Hypothalamus (tissue), 51 donors: ENCODE measurements at regions not wholly inside any gene's neighbourhood (a gene's known extent, or its start where the extent isn't known, plus 50 kb on each side); places are given as distances from the start of the nearest gene placed in this dataset.
"Not testable (repeated sequence)": the region's sequence is repeated elsewhere in the genome, so short reads cannot be mapped to it uniquely, and the experiment has no call there.

Source experiments
- DNase-seq, 51 donors: peaks; one replicate each; lab custom pipeline; 2025; lab: John Stamatoyannopoulos, UW

DNA sequence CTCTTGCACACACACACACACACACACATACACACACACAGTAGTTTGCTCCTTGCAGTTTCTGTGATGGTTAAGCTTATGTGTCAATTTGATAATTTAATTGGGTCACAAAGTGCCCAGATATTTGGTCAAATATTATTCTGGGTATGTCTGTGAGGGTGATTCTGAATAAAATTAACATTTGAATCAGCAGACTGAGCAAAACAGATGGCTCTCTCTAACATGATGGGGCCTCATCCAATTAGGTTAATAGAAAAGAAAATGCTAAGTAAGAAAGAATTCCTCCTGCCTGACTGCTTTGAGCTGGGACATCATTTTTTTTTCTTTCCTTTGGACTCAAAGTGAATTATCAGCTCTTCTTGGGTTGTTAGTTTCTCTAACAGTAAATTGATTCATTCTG is 191.2 kb upstream of the INTU start:
- no peak for DNase-seq

DNA sequence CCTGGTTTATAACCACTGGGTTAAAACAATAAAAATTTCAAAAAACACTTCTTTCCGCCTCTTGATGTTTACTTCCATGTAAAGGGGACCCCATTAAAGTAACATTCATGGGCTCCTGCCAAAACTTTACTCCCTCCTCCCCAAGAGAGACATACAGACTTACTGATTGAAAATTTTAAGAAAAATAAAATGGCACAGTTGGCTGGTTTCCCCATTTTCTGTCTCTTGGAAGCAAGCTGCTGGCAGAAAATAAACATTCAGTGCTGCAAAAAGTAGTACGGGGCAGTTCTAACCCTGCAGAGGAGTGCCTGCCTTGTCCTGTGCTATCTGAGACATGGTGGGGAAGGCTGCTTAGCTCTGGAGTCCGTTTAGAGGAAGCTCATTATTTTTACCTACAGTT is 187.3 kb upstream of the INTU start:
- no peak for DNase-seq

DNA sequence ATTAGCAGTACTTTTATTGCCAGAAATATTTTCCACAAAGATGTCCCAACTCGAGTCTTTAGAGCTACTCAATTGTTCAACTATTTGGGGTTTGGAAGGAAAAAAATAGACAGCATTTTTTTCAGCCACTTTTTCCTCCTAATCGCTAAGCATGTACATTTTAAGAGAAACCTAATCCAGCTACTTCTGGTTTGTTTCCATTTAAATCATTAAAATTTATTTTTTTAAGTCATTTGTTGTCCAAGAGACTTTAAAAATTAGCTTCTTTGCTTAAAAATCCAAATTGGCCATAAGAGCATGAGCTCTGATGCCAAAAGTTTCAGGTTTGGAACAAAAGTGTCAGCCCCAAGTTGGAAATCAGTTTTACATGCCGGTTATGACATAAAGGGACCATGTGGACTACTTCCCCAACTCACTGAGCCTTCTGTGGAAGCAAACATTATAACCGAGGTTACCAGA is 186.3 kb upstream of the INTU start:
- DNase-seq: no peak

DNA sequence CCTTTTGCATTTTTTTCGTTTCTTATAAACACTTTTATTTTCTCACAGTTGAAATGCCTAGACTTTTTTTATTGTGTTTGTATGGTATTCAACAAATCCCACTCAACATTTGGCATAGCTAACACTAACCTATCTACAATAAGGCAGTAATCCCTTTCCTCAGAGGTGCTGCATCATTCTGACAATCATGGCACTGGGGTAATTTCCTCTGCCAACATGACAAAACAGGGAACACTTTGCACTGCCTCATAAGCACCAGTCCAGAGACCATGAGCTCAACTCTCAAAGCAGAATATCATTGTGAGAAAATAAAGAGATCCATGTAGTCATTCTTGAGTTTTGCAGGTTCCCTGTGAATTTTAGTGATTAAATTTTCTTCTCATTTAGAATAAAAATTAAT is 183.8 kb upstream of the INTU start:
- no peak for DNase-seq

DNA sequence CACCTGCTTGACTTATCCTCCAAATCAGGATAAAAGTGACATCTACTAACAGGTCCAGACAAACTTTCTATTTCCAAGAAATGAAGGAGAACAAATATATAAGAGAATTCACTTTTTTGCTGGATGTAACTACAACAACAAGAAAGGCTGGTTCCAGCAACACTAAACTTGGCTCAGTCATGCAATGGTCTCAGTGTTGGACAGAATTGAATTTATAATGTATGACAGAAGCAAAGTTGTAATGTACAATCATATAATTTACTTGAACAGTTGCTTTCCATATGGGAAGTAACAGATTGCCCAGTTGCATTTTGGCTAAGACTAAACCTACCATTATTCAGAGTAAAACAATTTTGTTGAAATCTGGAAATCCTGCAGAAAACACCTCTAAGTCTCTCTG is 183.3 kb upstream of the INTU start:
- no peak for DNase-seq

DNA sequence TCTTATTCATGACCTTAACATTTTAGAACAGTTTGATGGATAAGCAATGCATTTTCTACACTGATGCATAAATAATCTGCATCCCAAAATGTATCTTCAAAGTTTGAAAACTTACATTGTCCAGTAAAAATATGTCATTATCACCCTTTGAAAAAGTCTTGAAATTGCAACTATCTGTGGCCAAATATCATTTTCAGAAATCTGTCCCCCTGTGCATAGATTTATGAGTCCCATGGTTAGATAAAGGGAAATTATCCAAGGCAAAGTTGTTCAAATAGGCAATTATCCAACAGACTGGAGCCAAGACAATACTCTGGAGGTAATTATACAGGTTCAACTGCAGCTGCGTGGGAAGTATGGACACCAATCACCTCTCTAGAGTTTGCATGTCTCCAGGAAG is 182.5 kb upstream of the INTU start:
- no peak for DNase-seq

DNA sequence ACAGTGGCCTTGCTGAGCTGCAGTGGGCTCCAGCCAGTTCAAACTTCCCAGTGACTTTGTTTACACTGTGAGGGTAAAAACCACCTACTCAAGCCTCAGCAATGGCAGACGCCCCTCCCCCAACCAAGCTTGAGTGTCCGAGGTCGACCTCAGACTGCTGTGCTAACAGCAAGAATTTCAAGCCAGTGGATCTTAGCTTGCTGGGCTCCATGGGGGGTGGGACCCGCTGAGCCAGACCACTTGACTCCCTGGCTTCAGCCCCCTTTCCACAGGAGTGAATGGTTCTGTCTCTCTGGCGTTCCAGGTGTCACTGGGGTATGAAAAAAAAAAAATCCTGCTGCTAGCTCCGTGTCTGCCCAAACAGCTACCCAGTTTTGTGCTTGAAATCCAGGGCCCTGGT is 168.9 kb upstream of the INTU start:
- no peak for DNase-seq

DNA sequence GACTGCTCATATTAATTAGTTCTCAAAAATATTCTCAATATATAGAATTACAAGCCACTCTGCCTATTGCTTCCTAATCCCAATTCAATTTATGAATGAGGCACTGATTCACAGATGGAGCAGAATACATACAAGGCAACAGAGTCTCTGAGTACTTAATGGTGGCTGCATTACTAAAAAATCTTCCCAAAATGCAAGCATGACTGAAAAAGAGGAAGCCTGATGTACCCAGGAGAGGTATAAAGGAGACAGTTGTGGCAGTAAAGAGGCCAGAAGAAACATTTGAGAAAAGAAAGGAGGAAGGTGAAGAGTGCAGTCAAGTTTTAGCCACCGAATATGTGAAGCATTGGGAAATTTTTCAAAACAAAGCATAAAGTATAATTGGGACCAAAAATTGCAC is 163.2 kb upstream of the INTU start:
- no peak for DNase-seq

DNA sequence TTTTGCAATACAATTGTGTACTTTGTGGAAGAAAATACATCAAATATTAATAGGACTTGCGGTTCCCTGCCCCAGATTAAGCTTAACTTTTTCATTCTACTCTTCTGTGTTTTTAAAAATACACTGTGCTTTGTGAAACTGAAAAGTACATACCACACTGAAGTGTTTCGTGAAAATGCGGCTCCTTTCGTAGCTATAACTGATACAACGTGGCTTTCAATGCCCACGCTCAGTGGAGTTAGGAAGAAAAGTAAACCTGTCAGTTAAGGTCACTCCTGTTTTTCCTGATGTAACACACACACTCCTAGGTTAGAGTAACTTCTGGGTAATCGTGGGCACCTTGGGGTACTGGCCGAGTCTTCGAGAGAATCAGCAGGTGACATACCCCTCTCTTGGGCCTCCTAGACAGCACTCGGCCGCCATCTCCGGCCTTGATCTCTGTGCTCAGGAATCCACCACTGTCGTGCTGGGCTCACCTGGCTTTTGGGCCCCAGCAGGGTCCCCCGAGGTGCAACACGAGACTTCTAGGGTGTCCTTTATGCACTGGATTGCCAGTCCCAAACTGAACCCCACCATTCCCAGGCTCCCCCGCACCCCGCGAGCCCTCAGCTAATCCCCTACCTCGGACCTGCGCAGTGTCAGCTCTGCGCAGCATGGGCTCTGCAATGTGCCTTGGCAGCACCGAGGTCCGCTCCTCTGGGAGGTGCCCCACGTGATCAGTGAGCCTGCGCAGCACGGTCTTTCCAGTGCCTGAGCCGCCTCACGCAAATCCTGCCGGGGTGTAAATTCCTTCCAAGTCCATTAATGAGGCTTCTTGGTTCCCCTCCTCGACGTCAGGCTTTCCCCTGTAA is 162.6 kb upstream of the INTU start:
- no peak for DNase-seq

DNA sequence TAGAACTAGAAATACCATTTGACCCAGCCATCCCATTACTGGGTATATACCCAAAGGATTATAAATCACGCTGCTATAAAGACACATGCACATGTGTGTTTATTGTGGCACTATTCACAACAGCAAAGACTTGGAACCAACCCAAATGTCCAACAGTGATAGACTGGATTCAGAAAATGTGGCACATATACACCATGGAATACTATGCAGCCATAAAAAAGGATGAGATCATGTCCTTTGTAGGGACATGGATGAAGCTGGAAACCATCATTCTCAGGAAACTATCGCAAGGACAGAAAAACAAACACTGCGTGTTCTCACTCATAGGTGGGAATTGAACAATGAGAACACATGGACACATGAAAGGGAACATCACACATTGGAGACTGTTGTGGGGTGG is 154.5 kb upstream of the INTU start:
- DNase-seq: not testable (repeated sequence)

DNA sequence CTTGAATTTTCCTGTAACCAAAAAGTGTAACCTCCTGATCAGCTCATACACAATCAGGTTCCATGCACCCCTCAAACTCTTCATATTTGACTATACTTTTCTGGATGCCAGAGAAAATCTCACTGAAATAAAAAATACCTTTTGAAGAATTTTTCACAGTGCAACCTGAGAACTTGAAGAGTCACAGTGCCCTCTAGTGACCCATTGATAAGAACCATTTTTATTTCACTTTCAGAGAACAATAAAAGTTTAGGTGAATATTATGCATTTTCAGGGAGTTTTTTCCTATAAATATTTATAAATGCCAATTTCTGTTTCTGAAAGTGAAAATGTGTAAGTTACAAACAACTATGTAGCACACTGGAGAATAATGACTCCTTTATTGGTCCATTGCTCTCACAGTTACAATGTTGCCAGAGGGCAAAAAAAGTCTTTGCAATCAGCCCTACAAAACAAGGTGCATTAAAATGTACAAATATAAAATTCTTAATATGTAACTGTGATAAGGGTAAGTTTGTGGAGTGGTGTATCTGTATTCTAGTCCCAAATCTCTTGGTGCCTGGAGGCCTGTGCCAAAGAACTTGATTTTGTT is 153.6 kb upstream of the INTU start:
- peak in 1 of 51 donors; percentile 6 for DNase-seq

DNA sequence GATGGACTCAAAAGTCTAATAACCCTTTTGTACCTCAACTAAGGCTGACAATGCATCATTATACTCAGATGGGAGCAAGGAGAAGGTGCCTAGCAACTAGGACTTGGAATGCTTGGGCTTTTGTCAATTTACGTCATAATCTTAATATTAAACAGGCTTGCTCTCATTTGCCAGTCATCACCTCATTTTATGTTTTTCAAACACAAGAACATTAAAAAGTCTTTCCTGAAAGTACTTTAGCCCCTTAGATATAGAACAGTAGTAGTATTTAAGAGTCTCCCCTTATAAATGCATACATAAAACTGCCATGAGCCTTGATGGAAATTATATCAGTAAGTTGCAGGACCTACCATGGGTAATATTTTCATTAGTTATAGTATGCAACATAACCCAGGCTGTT is 150.7 kb upstream of the INTU start:
- DNase-seq: no peak

DNA sequence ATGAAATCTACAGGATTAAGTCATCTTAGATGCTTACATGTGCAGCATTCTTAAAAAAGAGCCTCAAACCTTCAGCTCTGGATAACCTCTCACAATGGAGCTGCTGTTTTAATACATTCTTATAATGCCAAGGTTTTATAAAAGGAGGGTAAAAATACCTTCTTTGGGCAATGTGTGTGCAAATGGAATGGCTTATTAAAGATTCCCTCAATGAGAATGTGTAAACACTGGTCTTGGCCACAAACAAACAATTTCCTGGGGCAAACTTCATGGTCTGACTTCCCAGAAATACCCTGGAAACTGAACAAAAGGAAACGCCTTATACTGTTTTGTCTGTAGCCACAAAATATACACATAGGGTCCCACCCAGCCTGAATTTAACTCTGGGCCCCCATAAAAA is 148.6 kb upstream of the INTU start:
- no peak for DNase-seq

DNA sequence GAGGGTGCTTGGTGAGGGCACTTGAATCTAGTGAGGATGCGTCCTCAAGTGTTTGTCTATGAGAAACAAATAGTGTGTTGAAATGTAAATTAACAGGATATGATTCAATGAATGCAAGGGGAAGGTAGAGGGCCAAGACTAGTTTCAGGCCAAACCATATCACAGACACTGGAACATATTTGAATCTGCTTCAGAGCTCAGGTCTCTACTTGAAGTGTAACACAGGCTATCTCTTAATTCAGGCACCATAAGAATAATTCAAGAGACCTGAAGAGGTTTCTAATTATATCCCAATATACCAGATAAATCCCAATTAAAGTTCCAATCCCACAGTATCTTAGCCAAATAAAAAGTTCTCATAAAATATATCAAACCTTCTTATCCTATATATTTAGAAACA is 146.5 kb upstream of the INTU start:
- no peak for DNase-seq

DNA sequence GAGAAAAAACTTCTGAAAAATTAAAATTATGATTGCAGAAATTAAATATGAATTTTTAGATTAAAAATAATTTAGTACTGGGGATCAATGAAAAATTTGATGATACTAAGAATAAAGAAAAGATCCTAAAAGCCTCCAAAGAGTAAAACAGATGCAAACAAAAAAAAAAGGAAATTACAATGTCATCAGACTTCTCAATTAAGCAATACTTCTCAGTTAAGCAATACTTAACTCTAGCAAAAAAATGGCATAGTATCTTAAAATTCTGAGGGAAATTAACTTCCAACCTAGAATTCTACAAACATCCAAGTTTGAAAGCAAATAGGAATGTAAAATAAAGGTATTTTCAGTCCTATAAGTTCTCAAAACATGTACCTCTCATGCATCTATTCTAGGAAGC is 141.2 kb upstream of the INTU start:
- no peak for DNase-seq

DNA sequence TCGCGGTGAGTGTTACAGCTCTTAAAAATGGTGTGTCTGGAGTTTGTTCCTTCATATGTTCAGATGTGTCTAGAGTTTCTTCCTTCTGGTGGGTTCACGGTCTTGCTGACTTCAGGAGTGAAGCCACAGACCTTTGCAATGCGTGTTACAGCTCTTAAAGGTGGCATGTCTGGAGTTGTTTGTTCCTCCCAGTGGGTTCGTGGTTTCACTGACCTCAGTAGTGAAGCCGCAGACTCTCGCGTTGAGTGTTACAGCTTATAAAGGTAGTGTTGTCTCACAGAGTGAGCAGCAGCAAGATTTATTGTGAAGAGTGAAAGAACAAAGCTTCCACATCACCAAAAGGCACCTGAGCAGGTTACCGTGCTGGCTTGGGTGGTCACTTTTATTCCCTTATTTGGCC is 135.9 kb upstream of the INTU start:
- not testable (repeated sequence) for DNase-seq

DNA sequence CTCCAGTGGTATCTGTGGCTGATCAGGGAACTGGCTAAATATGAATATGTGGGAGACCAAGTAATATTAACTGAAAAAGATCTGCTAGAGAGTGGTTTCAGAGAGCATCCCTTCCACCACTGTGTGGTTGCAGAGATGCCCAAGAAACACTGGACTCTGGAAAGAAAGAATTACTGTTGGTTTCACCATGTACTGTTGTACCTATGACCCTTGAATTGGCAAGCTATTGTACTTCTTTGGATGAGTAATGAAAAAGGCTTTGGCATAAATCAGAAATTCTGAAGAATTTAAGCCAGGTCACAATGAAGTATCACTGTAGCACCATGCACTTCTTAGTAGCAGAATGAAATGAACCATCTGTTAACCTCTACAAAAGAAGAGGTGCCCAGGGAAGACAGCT is 134.4 kb upstream of the INTU start:
- DNase-seq: no peak

DNA sequence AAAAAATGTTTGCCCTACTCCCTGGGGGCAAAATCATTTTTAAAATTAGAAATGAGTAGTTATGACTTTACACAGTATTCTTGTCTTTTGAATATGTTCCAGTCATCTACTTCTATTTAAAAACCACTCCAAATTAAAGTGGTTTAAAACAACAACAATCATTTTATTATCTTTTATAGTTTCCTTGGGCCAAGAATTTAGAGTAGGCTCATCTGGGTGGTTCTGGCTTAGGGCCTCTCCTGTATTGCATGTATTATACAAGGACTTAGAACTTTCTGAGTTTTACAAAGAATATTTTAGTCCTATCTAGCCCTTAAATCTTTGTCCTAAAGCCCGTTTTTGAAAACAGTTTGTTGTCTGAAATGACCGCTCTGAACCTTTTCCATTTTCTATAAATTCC is 132.5 kb upstream of the INTU start:
- DNase-seq: no peak

DNA sequence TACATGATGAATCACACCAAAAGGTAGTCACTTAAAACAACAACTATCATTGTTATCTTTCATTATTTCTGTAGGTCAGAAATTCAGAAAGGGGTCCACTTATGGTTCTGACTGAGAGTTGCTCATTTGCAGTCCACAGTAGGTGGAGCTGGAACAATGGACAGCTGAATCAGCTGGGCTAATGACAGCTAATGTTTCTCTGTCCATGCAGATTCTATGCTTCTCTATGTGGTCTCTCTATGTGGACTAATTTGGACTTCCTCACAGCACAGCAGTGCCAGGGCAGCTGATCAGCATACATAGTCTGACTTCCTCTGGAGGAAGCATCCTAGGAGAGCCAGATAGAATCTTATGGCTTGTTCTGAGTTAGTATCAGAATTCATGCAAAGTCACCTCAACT is 131.7 kb upstream of the INTU start:
- DNase-seq: peak in 1 of 51 donors; percentile 0

DNA sequence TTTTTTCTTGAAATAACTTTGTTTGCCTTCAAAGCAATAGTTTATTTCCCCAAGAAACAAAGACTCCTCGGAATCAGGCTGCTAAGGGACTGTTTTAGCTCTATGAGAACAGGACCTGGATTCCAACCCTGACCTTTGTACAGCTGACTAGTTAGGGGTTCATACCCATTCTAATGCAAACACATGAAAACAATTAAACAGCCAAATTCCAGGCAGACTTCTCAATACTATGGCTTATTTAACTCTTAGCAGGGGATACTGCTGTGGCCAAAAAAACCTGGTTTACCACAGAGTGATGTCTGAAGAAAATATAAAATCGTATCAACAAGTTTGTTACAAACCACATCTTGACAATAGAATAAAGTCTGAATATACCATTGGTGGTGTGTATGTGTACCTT is 129.6 kb upstream of the INTU start:
- no peak for DNase-seq

DNA sequence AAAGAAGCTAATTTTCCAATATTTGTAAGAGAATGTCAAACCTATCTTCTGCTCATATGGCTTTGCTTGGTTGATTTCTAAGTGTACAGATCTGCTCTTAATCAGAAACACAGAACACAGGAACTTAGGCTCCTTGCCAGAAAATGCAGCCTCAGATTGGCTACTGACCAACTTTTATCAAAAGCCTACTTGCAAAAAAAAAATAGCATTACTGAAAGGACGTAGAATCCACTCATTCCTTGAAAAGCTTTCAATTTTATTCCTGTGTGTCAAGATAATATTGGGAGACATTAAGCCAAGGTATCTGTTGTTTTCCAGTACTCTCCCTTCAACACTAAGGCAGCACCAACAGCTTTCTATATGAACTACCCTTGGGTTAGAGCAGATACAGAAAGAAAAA is 127.6 kb upstream of the INTU start:
- no peak for DNase-seq

DNA sequence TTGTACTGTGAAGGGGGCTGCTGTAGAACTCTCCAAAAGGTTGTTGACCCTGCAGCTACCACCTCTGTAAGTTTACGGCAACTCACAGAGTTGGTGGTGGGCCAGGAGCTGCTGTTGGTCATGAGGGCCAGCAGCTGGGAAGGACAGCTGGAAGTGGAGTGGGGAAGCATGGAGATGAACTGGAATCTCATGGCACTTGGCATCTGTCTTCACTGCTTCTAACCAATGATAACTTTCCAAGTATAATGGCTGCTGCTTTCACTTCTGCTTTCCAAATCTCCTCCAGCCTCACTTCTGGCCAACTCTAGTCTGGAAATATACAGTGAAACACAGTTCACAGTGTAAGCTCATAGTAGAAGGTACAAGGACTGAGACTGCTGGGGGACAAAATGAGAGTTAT is 126.5 kb upstream of the INTU start:
- DNase-seq: no peak

DNA sequence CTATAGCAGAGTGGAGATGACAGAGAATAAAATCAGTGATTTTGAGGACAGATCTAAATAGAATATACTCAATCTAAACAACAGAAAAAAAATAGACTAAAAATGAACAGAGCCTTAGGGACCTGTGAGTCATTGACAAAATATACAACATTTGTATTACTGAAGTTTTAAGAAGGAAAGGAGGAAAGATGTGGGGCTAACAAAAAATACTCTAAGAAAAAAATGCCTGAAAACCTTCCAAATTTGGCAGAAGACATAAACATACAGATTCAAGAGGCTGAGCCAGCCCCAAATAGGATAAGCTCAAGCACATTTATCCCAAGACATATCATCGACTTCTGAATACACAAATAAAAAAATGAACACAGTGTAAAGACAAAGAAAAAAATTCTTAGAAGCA is 123.6 kb upstream of the INTU start:
- DNase-seq: no peak
